Epithelial cell of esophagus (primary cell): ENCODE measurements at regions not wholly inside any gene's neighbourhood (a gene's known extent, or its start where the extent isn't known, plus 50 kb on each side); places are given as distances from the start of the nearest gene placed in this dataset.
A peak's percentile ranks its signal among the peaks of the same experiment; 100 is the strongest.

ENCODE experiments used
- DNase-seq: peaks from one replicate; pipeline ENCODE4 v3.0.0; 2010; ENCODE audit warnings: low read depth
- H3K4me3 ChIP-seq: 2 replicates; pipeline ENCODE4 v1.5.1; 2011; ENCODE audit warnings: mild to moderate bottlenecking, low read length, control low read depth
- CTCF ChIP-seq: IDR thresholded peaks from 2 replicates; pipeline ENCODE4 v1.5.1; 2011; ENCODE audit warnings: low read depth, mild to moderate bottlenecking, low read length, control low read depth, inconsistent platforms; ENCODE audit not compliant: insufficient read depth; ENCODE audit errors: missing control alignments

GRCh38 chr5:10133830-10134229 is 115.9 kb downstream of the ATPSCKMT start:
- DNase-seq = no peak

GRCh38 chr5:10130881-10131280 is 118.8 kb downstream of the ATPSCKMT start:
- TF ChIP-seq CTCF = no peak
- no peak for DNase-seq

More at GRCh38 chr5:10133830-10134229, 115.9 kb downstream of the ATPSCKMT start:
- peak; percentile 8 for TF ChIP-seq CTCF
- no peak overlapping the region for H3K4me3 ChIP-seq

GRCh38 chr5:10126900-10127299 is 122.8 kb downstream of the ATPSCKMT start:
- no peak for DNase-seq
- no peak overlapping the region for H3K4me3 ChIP-seq
- TF ChIP-seq CTCF = no peak

More at GRCh38 chr5:10130881-10131280, 118.8 kb downstream of the ATPSCKMT start:
- no peak overlapping the region for H3K4me3 ChIP-seq

GRCh38 chr5:10125116-10125515 is 124.6 kb downstream of the ATPSCKMT start:
- no peak overlapping the region for H3K4me3 ChIP-seq
- no peak for TF ChIP-seq CTCF
- no peak for DNase-seq

- TF ChIP-seq CTCF = no peak
- DNase-seq = no peak
- H3K4me3 ChIP-seq = no peak overlapping the region
Measured at GRCh38 chr5:10124287-10124686, 125.4 kb downstream of the ATPSCKMT start.

GRCh38 chr5:10123254-10123989 is 126.3 kb downstream of the ATPSCKMT start:
- no peak overlapping the region for H3K4me3 ChIP-seq
- no peak for TF ChIP-seq CTCF
- no peak for DNase-seq
